Endothelial cell of umbilical vein (primary cell): ENCODE measurements at regions not wholly inside any gene's neighbourhood (a gene's known extent, or its start where the extent isn't known, plus 50 kb on each side); places are given as distances from the start of the nearest gene placed in this dataset.

Experiments
- BruUV-seq: library from RNA; stranded (reverse); fragments of 400-500 nt; replicated peaks from 2 replicates; lab custom pipeline; 2021; lab: Mats Ljungman, UMichigan
- CTCF ChIA-PET: fragments of 300-600, 350-600 bp; sonication (Branson Sonifier 250); formaldehyde crosslinking; loops from one replicate; lab custom pipeline; 2021; ENCODE audit warnings: antibody characterized with exemption, inconsistent platforms; lab: Charles Lee
- POLR2A ChIA-PET: fragments of 300-600, 350-600 bp; sonication (Branson Sonifier 250); formaldehyde crosslinking; loops from one replicate; lab custom pipeline; 2021; ENCODE audit warnings: antibody characterized with exemption, inconsistent platforms; lab: Charles Lee
- DNase-seq: peaks from one replicate; pipeline ENCODE4 v3.0.0-alpha.2; 2011; ENCODE audit warnings: low read depth, low spot score
- FAIRE-seq: peaks from 2 replicates; lab custom pipeline; 2011; peaks lifted over from hg19 to GRCh38; lab: Jason Lieb, UNC
- H2AFZ ChIP-seq: 2 replicates; pipeline ENCODE4 v1.6.0; 2012; ENCODE audit warnings: low read depth, low read length, control low read depth, inconsistent platforms
- H3K27ac ChIP-seq: 2 replicates; pipeline ENCODE4 v1.5.1; 2011; ENCODE audit warnings: low read depth, mild to moderate bottlenecking, control low read depth, low read length, moderate library complexity; ENCODE audit not compliant: insufficient read depth
- H3K27me3 ChIP-seq, 2 experiments: 2 replicates each; pipeline versions ENCODE4 v1.6.0 to v1.6.1; 2011; ENCODE audit warnings: low read length in 2 of 2, mixed read lengths in 1 of 2; ENCODE audit not compliant: control insufficient read depth in 2 of 2, insufficient read depth in 2 of 2
- H3K36me3 ChIP-seq, 2 experiments: 2 replicates in 1 of 2; 3 replicates in 1 of 2; pipeline ENCODE4 v1.5.1; 2011; ENCODE audit warnings: low read length in 2 of 2, mild to moderate bottlenecking in 1 of 2, moderate library complexity in 1 of 2; ENCODE audit not compliant: control insufficient read depth in 2 of 2, insufficient read depth in 2 of 2; ENCODE audit errors: extremely low read depth in 1 of 2
- H3K4me1 ChIP-seq: 3 replicates; pipeline ENCODE4 v1.5.1; 2011; ENCODE audit warnings: mild to moderate bottlenecking, low read length; ENCODE audit not compliant: control insufficient read depth, insufficient read depth; ENCODE audit errors: extremely low read depth
- H3K4me2 ChIP-seq: 2 replicates; pipeline ENCODE4 v1.6.1; 2011; ENCODE audit warnings: low read length, control low read depth, mixed read lengths; ENCODE audit not compliant: insufficient read depth
- H3K4me3 ChIP-seq, 3 experiments: fragments of 200-600 bp in 1 of 3; sonication (generic), shearing (Covaris generic) in 1 of 3; replicated peaks in 1 of 3; 2 replicates each; pipeline ENCODE4 v1.5.1; 2011 to 2016; ENCODE audit warnings: control low read depth in 3 of 3, low read length in 3 of 3, mild to moderate bottlenecking in 2 of 3, inconsistent platforms in 1 of 3, low read depth in 1 of 3, moderate library complexity in 1 of 3; ENCODE audit not compliant: insufficient read depth in 1 of 3
- H3K79me2 ChIP-seq: 2 replicates; pipeline ENCODE4 v1.6.0; 2012; ENCODE audit warnings: low read length, inconsistent platforms; ENCODE audit not compliant: control insufficient read depth, insufficient read depth
- H3K9ac ChIP-seq: replicated peaks from 2 replicates; pipeline ENCODE3; 2011; ENCODE audit warnings: low read length, control low read depth; ENCODE audit not compliant: insufficient read depth; ENCODE audit errors: extremely low read depth
- H3K9me1 ChIP-seq: replicated peaks from 3 replicates; pipeline ENCODE4 v1.6.0; 2011; ENCODE audit warnings: mild to moderate bottlenecking, low read length; ENCODE audit not compliant: control insufficient read depth, insufficient read depth; ENCODE audit errors: extremely low read depth
- H3K9me3 ChIP-seq: replicated peaks from 2 replicates; pipeline ENCODE4 v1.5.1; 2012; ENCODE audit warnings: low read length, inconsistent platforms; ENCODE audit not compliant: control insufficient read depth, insufficient read depth
- H4K20me1 ChIP-seq: replicated peaks from 2 replicates; pipeline ENCODE3; 2011; ENCODE audit warnings: mild to moderate bottlenecking, low read length; ENCODE audit not compliant: control insufficient read depth, insufficient read depth; ENCODE audit errors: extremely low read depth
- CTCF ChIP-seq, 2 donors: IDR thresholded peaks; 1 replicate in 1 of 2; 2 replicates in 1 of 2; pipeline ENCODE4 v1.5.1; 2011; ENCODE audit warnings: low read length in 2 of 2, mild to moderate bottlenecking in 2 of 2, moderate library complexity in 2 of 2, control low read depth in 1 of 2, inconsistent platforms in 1 of 2, low read depth in 1 of 2; ENCODE audit not compliant: insufficient read depth in 1 of 2; ENCODE audit errors: extremely low read depth in 1 of 2
- EZH2 ChIP-seq: IDR thresholded peaks from 2 replicates; pipeline ENCODE4 v1.6.1; 2012; ENCODE audit warnings: borderline replicate concordance, low read depth, mild to moderate bottlenecking, moderate library complexity, low read length, inconsistent platforms; ENCODE audit not compliant: severe bottlenecking
- FOS ChIP-seq: IDR thresholded peaks from 2 replicates; pipeline ENCODE4 v1.6.1; 2011; ENCODE audit warnings: mild to moderate bottlenecking, low read length, moderate library complexity, borderline replicate concordance; ENCODE audit not compliant: insufficient read depth
- GATA2 ChIP-seq: IDR thresholded peaks from 2 replicates; pipeline ENCODE4 v1.7.0; 2011; ENCODE audit warnings: low read depth, mild to moderate bottlenecking, moderate library complexity, mixed read lengths, low read length; ENCODE audit not compliant: insufficient read length, insufficient read depth
- MAX ChIP-seq: IDR thresholded peaks from 2 replicates; pipeline ENCODE4 v1.6.1; 2011; ENCODE audit not compliant: insufficient read depth, insufficient read length
- MYC ChIP-seq: IDR thresholded peaks from one replicate; pipeline ENCODE4 v1.6.1; 2011; ENCODE audit warnings: mild to moderate bottlenecking, low read depth, low read length
- POLR2A ChIP-seq: IDR thresholded peaks from 2 replicates; pipeline ENCODE4 v1.6.1; 2012; ENCODE audit warnings: low read depth, mild to moderate bottlenecking, control low read depth, low read length
- POLR2AphosphoS5 ChIP-seq: IDR thresholded peaks from 2 replicates; pipeline ENCODE4 v1.6.1; 2012; ENCODE audit warnings: low read depth, mild to moderate bottlenecking, control low read depth, low read length, moderate library complexity; ENCODE audit not compliant: insufficient read depth
- dilution Hi-C: fragments of 300-500 bp; cut with MboI; formaldehyde crosslinking; loops from one replicate; pipeline ENCODE4 v1.15.0; 2019; ENCODE audit warnings: low sequenced_read_pairs; ENCODE audit not compliant: extremely low pct_ligation_motif_present
- intact Hi-C: fragments of 100-400 bp; cut with micrococcal nuclease; formaldehyde crosslinking; loops from one replicate; pipeline ENCODE4 v1.10.0; 2022

- BruUV-seq: no TSS peak
- no peak overlapping the region for H3K27ac ChIP-seq
- no peaks in the 10 kb centered on the region for H3K9me1 ChIP-seq
- intact Hi-C loops (no loop called here), dilution Hi-C loops (no loop called here)
- H4K20me1 ChIP-seq: no peaks in the 10 kb centered on the region
- H2AFZ ChIP-seq: no peak overlapping the region
- CTCF ChIA-PET: interaction anchor here (1.1 to 7.5 kb wide), 3 partner anchors 15 to 1250 kb away, joined by 3 to 68 read pairs (median 4); no protein-coding TSS in a partner anchor
- no peaks in the 10 kb centered on the region for H3K9me3 ChIP-seq
- no peak overlapping the region for H3K4me2 ChIP-seq
- TF ChIP-seq POLR2AphosphoS5 (no peak), GATA2 (no peak), CTCF (IDR thresholded peaks at IDR 0.05; ENCODE audit: extremely low read depth in 1 of 2, insufficient read depth in 1 of 2, low read depth in 1 of 2, low read length in 2 of 2) (no peak), EZH2 (no peak), MAX (no peak), FOS (no peak), POLR2A (no peak), MYC (no peak)
- no peaks in the 10 kb centered on the region for H3K4me1 ChIP-seq
- no peaks in the 10 kb centered on the region for H3K27me3 ChIP-seq
- FAIRE-seq: no peak
- DNase-seq: no peak
- no peaks in the 10 kb centered on the region for H3K79me2 ChIP-seq
- no peak overlapping the region for H3K4me3 ChIP-seq
- H3K36me3 ChIP-seq: no peaks in the 10 kb centered on the region
- H3K9ac ChIP-seq: no peak overlapping the region
- POLR2A ChIA-PET: no interaction called here
Measured at GRCh38 chr3:80770106-80771074, 991.1 kb downstream of the GBE1 start.
